ENCODE measurements at regions not wholly inside any gene's neighbourhood (a gene's known extent, or its start where the extent isn't known, plus 50 kb on each side); places are given as distances from the start of the nearest gene placed in this dataset.

DNA sequence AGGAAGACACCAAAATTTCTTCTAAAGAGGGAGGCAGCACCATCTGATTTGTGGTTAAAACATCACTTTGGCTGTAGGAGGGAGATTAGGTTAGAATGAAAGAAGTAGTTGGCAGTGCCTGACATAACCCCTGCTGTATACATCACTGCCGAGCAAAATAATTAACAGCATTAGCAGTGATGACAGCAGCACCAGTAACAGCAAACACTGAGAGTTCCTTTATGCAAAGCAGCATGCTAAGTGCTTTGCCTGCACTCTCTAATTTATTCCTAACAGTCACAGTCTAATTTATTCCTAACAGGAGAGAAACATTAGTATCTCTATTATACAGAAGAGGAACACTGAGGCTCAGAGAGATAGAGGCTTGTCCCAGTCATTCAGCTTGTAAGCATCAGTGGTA is 1469.7 kb downstream of the AACS start:
- TF ChIP-seq, protein P1, sequence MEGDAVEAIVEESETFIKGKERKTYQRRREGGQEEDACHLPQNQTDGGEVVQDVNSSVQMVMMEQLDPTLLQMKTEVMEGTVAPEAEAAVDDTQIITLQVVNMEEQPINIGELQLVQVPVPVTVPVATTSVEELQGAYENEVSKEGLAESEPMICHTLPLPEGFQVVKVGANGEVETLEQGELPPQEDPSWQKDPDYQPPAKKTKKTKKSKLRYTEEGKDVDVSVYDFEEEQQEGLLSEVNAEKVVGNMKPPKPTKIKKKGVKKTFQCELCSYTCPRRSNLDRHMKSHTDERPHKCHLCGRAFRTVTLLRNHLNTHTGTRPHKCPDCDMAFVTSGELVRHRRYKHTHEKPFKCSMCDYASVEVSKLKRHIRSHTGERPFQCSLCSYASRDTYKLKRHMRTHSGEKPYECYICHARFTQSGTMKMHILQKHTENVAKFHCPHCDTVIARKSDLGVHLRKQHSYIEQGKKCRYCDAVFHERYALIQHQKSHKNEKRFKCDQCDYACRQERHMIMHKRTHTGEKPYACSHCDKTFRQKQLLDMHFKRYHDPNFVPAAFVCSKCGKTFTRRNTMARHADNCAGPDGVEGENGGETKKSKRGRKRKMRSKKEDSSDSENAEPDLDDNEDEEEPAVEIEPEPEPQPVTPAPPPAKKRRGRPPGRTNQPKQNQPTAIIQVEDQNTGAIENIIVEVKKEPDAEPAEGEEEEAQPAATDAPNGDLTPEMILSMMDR (IDR thresholded peaks at IDR 0.05): no peak
- no peak for TF ChIP-seq POLR2A (IDR thresholded peaks at IDR 0.05)

Measured in heart left ventricle (tissue), 13 donors.